HL-60 (cell line): ENCODE measurements at regions not wholly inside any gene's neighbourhood (a gene's known extent, or its start where the extent isn't known, plus 50 kb on each side); places are given as distances from the start of the nearest gene placed in this dataset.

Source experiments
- CTCF ChIP-seq: IDR thresholded peaks from one replicate; pipeline ENCODE4 v1.5.1; 2011; ENCODE audit warnings: low read length, control low read depth, inconsistent platforms; ENCODE audit not compliant: insufficient read depth
- GABPA ChIP-seq: IDR thresholded peaks from 2 replicates; pipeline ENCODE4 v1.6.1; 2012; ENCODE audit warnings: low read depth
- POLR2AphosphoS5 ChIP-seq: IDR thresholded peaks from 2 replicates; pipeline ENCODE4 v1.6.1; 2012; ENCODE audit warnings: low read depth

DNA sequence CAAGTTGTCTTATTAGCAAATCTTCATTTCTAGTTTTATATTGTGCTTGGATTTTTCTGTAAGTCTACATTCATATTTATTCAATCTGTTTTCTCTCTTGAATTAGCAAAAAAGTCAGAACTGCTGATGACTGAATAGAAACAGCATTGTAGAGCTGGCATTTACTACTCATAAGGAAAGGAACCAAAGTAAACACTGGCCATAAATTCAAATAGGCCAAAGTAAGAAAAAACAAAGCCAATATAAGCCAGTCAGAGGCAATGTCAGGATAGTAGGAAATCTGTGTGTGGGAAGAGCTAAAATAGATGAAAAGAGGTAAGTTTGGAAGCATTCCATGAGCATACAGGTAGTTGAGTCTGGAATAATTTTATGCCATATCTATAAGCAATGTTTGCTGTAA, 307.2 kb upstream of the SLITRK3 start:
- TF ChIP-seq CTCF, result no peak
- TF ChIP-seq POLR2AphosphoS5, result no peak
- no peak for TF ChIP-seq GABPA
